ENCODE measurements at regions not wholly inside any gene's neighbourhood (a gene's known extent, or its start where the extent isn't known, plus 50 kb on each side); places are given as distances from the start of the nearest gene placed in this dataset.

GRCh38 chr5:24265306-24265705, 379.5 kb downstream of the CDH10 start:
- TF ChIP-seq CTCF (conservative IDR thresholded peaks at IDR 0.05; ENCODE audit: low read length) (no peak), EZH2phosphoT487 (IDR thresholded peaks at IDR 0.05; ENCODE audit: borderline replicate concordance, low read depth, low read length) (no peak)

All from OCI-LY7 (cell line).